NB4 (cell line): ENCODE measurements at regions not wholly inside any gene's neighbourhood (a gene's known extent, or its start where the extent isn't known, plus 50 kb on each side); places are given as distances from the start of the nearest gene placed in this dataset.

Experiments
- MYC ChIP-seq: IDR thresholded peaks from 2 replicates; pipeline ENCODE4 v1.6.1; 2011; ENCODE audit warnings: low read depth, low read length
- POLR2A ChIP-seq: IDR thresholded peaks from 2 replicates; pipeline ENCODE4 v1.6.1; 2011; ENCODE audit warnings: mild to moderate bottlenecking; ENCODE audit not compliant: insufficient read length; ENCODE audit errors: extremely low read depth
- TF ChIP-seq, protein P1 (sequence below): IDR thresholded peaks from one replicate; pipeline ENCODE4 v1.5.1; 2012; ENCODE audit warnings: low read depth, low read length

DNA sequence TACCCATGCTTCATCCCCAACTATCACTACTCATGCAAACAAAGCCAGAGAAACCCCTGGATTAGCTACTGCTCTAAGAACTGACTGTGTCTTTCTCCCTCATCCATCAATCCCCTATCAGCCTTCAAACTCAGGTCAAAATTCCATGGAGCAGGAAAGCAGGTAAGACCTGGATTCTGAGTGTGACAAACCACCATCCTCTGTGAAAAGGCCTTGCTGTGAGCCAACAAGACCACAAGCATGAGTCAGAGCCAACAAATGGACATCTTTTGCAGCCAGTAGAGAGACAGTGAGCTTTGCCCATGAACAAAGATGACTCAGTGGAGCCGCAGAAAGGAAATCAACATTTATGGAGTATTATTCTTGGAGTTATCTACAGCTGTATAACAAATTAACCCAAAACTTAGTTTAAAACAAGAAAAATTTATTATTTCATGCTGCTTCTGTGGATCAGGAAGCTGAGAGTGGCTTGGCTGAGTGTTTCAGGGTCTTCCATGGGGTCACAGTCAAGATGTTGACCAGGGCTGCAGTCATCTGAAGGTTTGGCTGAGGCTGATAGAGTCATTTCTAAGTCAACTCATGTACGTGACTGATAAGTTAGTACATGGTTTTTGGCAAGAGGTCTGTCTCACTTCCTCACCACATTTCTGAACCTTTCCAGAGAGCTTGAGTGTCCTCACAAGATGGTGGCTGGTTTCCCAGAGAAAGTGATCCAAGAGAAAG lies 61.1 kb downstream of the PITPNM2 start:
- TF ChIP-seq POLR2A, result no peak
- TF ChIP-seq, protein P1, sequence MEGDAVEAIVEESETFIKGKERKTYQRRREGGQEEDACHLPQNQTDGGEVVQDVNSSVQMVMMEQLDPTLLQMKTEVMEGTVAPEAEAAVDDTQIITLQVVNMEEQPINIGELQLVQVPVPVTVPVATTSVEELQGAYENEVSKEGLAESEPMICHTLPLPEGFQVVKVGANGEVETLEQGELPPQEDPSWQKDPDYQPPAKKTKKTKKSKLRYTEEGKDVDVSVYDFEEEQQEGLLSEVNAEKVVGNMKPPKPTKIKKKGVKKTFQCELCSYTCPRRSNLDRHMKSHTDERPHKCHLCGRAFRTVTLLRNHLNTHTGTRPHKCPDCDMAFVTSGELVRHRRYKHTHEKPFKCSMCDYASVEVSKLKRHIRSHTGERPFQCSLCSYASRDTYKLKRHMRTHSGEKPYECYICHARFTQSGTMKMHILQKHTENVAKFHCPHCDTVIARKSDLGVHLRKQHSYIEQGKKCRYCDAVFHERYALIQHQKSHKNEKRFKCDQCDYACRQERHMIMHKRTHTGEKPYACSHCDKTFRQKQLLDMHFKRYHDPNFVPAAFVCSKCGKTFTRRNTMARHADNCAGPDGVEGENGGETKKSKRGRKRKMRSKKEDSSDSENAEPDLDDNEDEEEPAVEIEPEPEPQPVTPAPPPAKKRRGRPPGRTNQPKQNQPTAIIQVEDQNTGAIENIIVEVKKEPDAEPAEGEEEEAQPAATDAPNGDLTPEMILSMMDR, result no peak
- peak; percentile 60 for TF ChIP-seq MYC
